HG03521 (cell line): ENCODE measurements at regions not wholly inside any gene's neighbourhood (a gene's known extent, or its start where the extent isn't known, plus 50 kb on each side); places are given as distances from the start of the nearest gene placed in this dataset.

Experiments used
- ATAC-seq: cut with Tn5 transposase; IDR thresholded peaks from one replicate; pipeline ENCODE4 v1.9.1; 2021; ENCODE audit warnings: mild to moderate bottlenecking, moderate library complexity; ENCODE audit not compliant: unreplicated experiment

- ATAC-seq, result no peak
These were observed 319.3 kb downstream of the INHBA start for GRCh38 chr7:41383596-41383995.

- no peak for ATAC-seq
These were observed 324.7 kb downstream of the INHBA start for GRCh38 chr7:41378156-41378555.

DNA sequence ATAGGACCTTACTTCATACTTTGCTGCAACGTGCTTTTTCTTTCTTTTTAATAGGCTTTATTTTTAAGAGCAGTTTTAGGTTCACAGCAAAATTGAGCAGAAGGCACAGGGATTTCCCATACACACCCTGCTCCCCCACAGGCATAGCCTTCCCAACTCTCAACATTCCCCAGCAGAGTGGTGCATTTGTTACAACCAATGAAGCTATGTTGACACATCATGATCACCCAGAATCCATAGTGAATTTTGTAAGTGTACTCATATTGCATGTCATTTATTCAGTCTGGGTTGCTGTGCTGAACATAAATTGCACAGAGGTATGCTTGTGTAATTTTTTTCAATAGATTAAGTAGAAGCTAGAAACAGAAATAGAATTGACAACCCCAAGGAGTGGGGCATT is 327.3 kb downstream of the INHBA start:
- no peak for ATAC-seq

- ATAC-seq, result no peak
These were observed 328.6 kb downstream of the INHBA start for GRCh38 chr7:41374150-41374848.

- no peak for ATAC-seq
These were observed 334.7 kb downstream of the INHBA start for GRCh38 chr7:41367967-41368882.

DNA sequence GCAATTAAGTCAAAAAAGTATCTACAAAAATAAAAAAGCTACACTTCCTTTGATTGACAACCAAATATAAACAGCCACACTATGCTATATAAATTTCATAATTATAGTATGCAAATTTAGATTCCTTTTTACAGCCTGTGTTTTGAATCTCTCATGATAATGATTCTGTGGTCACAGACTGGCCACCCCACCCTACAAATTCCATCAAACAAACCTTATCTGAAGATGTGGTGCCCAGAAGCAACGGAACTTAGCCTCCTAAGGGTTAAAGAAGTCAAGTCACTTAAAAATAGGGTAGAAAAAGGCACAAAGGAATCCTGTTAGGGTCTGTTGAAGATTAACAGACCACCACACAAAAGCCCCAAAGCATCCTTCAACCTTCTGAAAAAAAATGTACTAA is 351.8 kb downstream of the INHBA start:
- ATAC-seq, result no peak

- ATAC-seq, result no peak
These were observed 356.0 kb downstream of the INHBA start for GRCh38 chr7:41346878-41347277.

- no peak for ATAC-seq
These were observed 362.8 kb downstream of the INHBA start for GRCh38 chr7:41339913-41340676.

DNA sequence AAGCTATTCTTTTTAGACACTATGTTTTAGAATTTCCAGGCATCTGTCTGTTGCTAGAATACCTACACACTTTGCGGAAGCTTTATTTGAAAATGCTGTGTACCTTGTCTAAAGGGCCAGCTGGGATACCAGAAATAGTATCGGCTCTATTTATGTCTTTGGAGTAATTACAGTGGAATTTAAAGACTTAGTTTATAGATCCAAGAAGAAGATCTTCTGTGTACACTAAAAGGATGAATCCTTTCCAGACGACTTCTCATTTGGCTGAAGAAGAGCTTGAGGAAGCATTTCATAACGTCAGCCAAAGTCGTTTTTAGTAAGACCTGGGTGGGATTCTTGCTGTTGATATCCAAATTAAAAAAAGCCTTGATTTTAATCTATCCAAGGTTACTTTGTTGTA is 365.9 kb downstream of the INHBA start:
- no peak for ATAC-seq

DNA sequence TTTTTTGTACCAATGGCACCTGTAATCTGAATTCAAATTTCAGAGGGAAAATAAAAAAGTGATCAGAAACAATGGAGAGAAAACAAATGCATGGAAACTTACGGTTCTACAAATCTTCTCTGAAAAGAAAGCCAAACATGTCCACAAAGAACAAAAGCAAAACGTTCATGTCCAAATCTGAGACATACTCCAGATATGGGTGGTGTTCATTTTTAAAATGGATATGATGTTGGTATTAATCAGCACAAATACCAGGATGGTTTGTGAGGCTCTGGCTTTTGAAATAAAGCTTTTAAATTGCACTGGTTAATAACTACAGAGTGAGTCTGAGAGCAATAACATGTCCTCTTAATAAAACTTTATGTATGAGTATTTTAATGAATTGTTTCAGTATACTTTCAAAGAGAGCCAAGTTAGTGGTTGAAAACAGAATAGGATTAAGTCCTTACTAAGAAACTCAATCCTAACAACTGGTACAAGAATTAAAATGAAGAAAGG is 366.4 kb downstream of the INHBA start:
- ATAC-seq, result no peak

- no peak for ATAC-seq
These were observed 368.6 kb downstream of the INHBA start for GRCh38 chr7:41334071-41334862.

- no peak for ATAC-seq
These were observed 369.4 kb downstream of the INHBA start for GRCh38 chr7:41333511-41333910.

DNA sequence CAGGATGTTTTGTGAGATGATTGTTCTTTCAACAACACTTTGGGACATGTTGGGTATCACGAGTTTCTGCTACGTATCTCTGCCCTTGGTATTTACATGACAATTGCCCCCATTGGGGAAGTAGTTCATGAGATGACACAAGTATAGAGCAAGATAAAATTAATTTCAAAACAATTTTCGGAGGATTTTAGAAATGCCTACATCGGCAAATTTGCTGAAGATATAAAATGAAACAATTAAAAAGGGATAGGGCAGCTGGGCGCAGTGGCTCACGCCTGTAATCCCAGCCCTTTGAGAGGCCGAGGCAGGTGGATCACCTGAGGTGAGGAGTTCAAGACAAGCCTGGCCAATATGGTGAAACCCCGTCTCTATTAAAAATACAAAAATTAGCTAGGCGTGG is 371.7 kb downstream of the INHBA start:
- no peak for ATAC-seq

GRCh38 chr7:41328544-41328943 is 374.3 kb downstream of the INHBA start:
- no peak for ATAC-seq

GRCh38 chr7:41328131-41328530 is 374.8 kb downstream of the INHBA start:
- no peak for ATAC-seq

DNA sequence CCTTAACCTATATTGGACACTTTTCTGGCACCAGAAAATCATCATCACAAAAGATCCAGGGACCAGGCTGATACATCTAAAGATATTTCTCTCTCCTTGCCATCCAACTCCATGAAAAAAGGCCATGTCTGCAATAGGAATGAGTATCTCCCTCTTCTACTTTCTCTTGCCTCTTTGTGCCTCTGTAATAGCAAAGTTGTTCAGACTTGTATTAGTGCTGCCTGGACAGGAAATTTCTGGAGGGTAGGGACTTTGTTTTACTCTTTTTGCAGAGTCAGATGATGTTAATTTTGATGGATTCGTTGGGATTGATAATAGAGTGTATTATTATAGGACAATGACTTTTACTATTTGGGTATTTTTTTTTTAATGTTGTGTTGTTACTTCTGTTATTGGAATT is 376.3 kb downstream of the INHBA start:
- no peak for ATAC-seq

GRCh38 chr7:41323806-41324205 is 379.1 kb downstream of the INHBA start:
- ATAC-seq, result no peak

GRCh38 chr7:41319581-41319980 is 383.3 kb downstream of the INHBA start:
- ATAC-seq, result no peak

GRCh38 chr7:41316410-41316809 is 386.5 kb downstream of the INHBA start:
- no peak for ATAC-seq

- no peak for ATAC-seq
These were observed 387.1 kb downstream of the INHBA start for GRCh38 chr7:41315764-41316163.

- ATAC-seq, result no peak
These were observed 389.7 kb downstream of the INHBA start for GRCh38 chr7:41313171-41313570.
